Activated naive CD4-positive, alpha-beta T cell treated with anti-CD3 and anti-CD28 coated beads for 36 hours (primary cell): ENCODE measurements at regions not wholly inside any gene's neighbourhood (a gene's known extent, or its start where the extent isn't known, plus 50 kb on each side); places are given as distances from the start of the nearest gene placed in this dataset.
"Not testable (repeated sequence)": the region's sequence is repeated elsewhere in the genome, so short reads cannot be mapped to it uniquely, and the experiment has no call there.

Source experiments
- CTCF ChIA-PET: fragments of 350-600 bp; sonication (Branson Sonifier 250); formaldehyde crosslinking; loops from one replicate; lab custom pipeline; 2021; ENCODE audit warnings: antibody characterized with exemption; lab: Charles Lee
- DNase-seq: peaks from one replicate; pipeline ENCODE4 v3.0.0-alpha.2; 2020
- H3K27ac Mint-ChIP-seq: one replicate; pipeline ENCODE4 v1.8.0; 2021; ENCODE audit warnings: mild to moderate bottlenecking, mixed read lengths
- H3K27me3 Mint-ChIP-seq: one replicate; pipeline ENCODE4 v1.8.0; 2021; ENCODE audit warnings: low read depth, mixed read lengths
- H3K36me3 Mint-ChIP-seq: one replicate; pipeline ENCODE4 v1.8.0; 2021; ENCODE audit warnings: low read depth, mixed read lengths
- H3K4me1 Mint-ChIP-seq: one replicate; pipeline ENCODE4 v1.8.0; 2021; ENCODE audit warnings: low read depth, mixed read lengths
- H3K4me3 Mint-ChIP-seq: one replicate; pipeline ENCODE4 v1.8.0; 2021; ENCODE audit warnings: mild to moderate bottlenecking, moderate library complexity, mixed read lengths
- H3K9me3 Mint-ChIP-seq: one replicate; pipeline ENCODE4 v1.8.0; 2021; ENCODE audit warnings: mixed read lengths
- intact Hi-C: fragments of 100-400 bp; cut with micrococcal nuclease; formaldehyde crosslinking; loops from one replicate; pipeline ENCODE4 v1.15.1; 2023

DNA sequence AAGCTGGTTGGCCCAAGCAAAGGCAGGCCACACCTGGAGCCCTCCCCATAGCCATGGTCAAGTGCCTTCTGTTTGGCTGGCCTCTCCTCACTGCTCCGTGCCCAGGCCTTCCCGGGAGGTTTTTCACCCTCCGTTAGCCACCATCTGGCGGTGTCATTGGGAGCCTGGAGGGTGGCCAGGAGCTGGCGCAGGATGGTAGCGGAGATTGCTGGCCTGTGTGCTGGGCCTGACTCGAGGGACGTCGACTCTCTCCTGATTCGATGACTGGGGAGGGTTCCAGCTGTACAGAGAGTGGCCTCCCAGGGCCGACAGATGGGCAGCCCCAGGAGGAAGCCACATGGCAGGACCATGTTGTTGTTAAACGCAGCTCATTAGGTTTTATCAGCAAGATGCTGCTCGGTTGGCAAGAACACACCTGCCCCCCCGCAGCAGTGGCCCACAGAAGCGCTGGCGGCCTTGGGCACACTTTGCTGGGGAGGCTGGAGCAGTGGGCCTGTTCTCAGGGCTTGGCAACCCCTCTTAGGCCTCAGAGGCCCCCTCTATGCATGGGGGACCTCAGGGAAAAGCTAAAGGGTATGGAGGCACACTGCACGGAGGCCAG lies 64.0 kb upstream of the CACUL1 start:
- H3K9me3 Mint-ChIP-seq: no peaks in the 10 kb centered on the region
- CTCF ChIA-PET: no interaction called here
- intact Hi-C loops: no loop called here
- H3K27me3 Mint-ChIP-seq: no peaks in the 10 kb centered on the region
- H3K36me3 Mint-ChIP-seq: no peaks in the 10 kb centered on the region
- H3K4me3 Mint-ChIP-seq: no peak overlapping the region
- no peak for DNase-seq
- H3K27ac Mint-ChIP-seq: no peak overlapping the region
- H3K4me1 Mint-ChIP-seq: no peaks in the 10 kb centered on the region

- CTCF ChIA-PET: interaction anchor here (0.9 kb wide), 2 partner anchors 10 to 184 kb away, joined by 3 to 5 read pairs; no protein-coding TSS in a partner anchor
- no peak for DNase-seq
- Mint-ChIP-seq H3K4me3 (no peak overlapping the region), H3K27me3 (no peaks in the 10 kb centered on the region), H3K9me3 (no peaks in the 10 kb centered on the region), H3K36me3 (no peaks in the 10 kb centered on the region), H3K27ac (no peak overlapping the region), H3K4me1 (no peaks in the 10 kb centered on the region)
- intact Hi-C loops: no loop called here
These were observed 65.8 kb upstream of the CACUL1 start for GRCh38 chr10:118820326-118821116.

DNA sequence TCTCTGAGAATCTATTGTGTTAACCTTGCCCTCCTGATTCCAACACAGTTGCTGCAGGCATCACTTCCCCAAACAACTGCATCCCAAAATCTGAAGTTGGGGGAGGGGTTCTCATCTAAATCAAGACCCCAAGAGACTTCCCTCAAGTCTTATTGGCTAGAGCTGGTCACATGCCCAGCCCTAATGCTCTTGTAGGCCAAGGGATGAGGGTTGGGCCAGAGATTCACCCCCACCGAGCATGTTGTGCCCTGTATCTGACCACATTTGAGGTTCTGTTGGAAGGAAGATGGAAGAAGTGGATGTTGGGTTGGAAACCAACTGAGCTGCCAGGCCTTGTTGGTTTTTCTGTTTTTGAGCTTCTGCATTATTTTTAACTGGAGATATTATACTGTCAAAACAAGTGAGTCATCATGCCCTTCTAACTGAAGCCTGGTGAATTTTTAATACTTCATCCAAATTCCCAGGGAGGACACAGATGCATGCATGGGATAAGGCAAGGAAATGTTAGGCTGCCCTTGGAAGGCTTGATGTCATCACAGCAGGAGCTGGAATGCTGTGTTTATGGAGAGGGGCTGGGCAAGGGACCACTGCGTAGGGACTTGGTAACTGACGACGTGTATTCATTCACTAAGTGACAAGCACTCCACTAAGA lies 68.6 kb upstream of the CACUL1 start:
- intact Hi-C loops: no loop called here
- Mint-ChIP-seq H3K27ac (no peak overlapping the region), H3K4me1 (no peaks in the 10 kb centered on the region), H3K27me3 (no peaks in the 10 kb centered on the region), H3K9me3 (no peaks in the 10 kb centered on the region), H3K4me3 (no peak overlapping the region), H3K36me3 (no peaks in the 10 kb centered on the region)
- no peak for DNase-seq
- CTCF ChIA-PET: no interaction called here

- CTCF ChIA-PET: interaction anchor here (0.6 to 1.2 kb wide), 4 partner anchors 11 to 148 kb away, joined by 3 read pairs; no protein-coding TSS in a partner anchor
- no peaks in the 10 kb centered on the region for H3K9me3 Mint-ChIP-seq
- DNase-seq: no peak
- no peaks in the 10 kb centered on the region for H3K27me3 Mint-ChIP-seq
- H3K27ac Mint-ChIP-seq: no peak overlapping the region
- peaks cover 1% of the 10 kb centered on the region for H3K4me1 Mint-ChIP-seq
- intact Hi-C loops: no loop called here
- no peak overlapping the region for H3K4me3 Mint-ChIP-seq
- H3K36me3 Mint-ChIP-seq: no peaks in the 10 kb centered on the region
These were observed 72.3 kb upstream of the CACUL1 start for GRCh38 chr10:118827053-118827452.

- Mint-ChIP-seq H3K4me3 (no peak overlapping the region), H3K9me3 (no peaks in the 10 kb centered on the region), H3K4me1 (peaks cover 6% of the 10 kb centered on the region), H3K36me3 (no peaks in the 10 kb centered on the region), H3K27ac (no peak overlapping the region), H3K27me3 (no peaks in the 10 kb centered on the region)
- peak; percentile 25 for DNase-seq
- CTCF ChIA-PET: interaction anchor here (0.9 to 1.2 kb wide), 2 partner anchors 22 to 147 kb away, joined by 3 read pairs; no protein-coding TSS in a partner anchor
- intact Hi-C loops: no loop called here
These were observed 72.8 kb upstream of the CACUL1 start for GRCh38 chr10:118827466-118828155.

- CTCF ChIA-PET: interaction anchor here (1.1 kb wide), 1 partner anchor 264 kb away, joined by 3 read pairs; no protein-coding TSS in a partner anchor
- no peak overlapping the region for H3K4me3 Mint-ChIP-seq
- H3K27me3 Mint-ChIP-seq: no peaks in the 10 kb centered on the region
- peak; percentile 22 for DNase-seq
- peaks cover 6% of the 10 kb centered on the region for H3K4me1 Mint-ChIP-seq
- intact Hi-C loops: loop anchor here (5.0 kb wide), 1 partner anchor 100 kb away; no protein-coding TSS in a partner anchor
- no peaks in the 10 kb centered on the region for H3K36me3 Mint-ChIP-seq
- no peaks in the 10 kb centered on the region for H3K9me3 Mint-ChIP-seq
- no peak overlapping the region for H3K27ac Mint-ChIP-seq
These were observed 77.5 kb upstream of the CACUL1 start for GRCh38 chr10:118832241-118832651.

GRCh38 chr10:118834370-118834769 lies 79.6 kb upstream of the CACUL1 start:
- intact Hi-C loops: loop anchor here (5.0 kb wide), 1 partner anchor 102 kb away; no protein-coding TSS in a partner anchor
- H3K27me3 Mint-ChIP-seq, CTCF ChIA-PET, H3K4me1 Mint-ChIP-seq, H3K27ac Mint-ChIP-seq, DNase-seq, H3K4me3 Mint-ChIP-seq, H3K36me3 Mint-ChIP-seq, H3K9me3 Mint-ChIP-seq: not testable (repeated sequence)

GRCh38 chr10:118835682-118836326 lies 81.0 kb upstream of the CACUL1 start:
- Mint-ChIP-seq H3K9me3 (peaks cover 3% of the 10 kb centered on the region), H3K27ac (no peak overlapping the region), H3K27me3 (no peaks in the 10 kb centered on the region), H3K4me3 (no peak overlapping the region), H3K4me1 (peaks cover 20% of the 10 kb centered on the region), H3K36me3 (no peaks in the 10 kb centered on the region)
- DNase-seq: no peak
- CTCF ChIA-PET: no interaction called here
- intact Hi-C loops: no loop called here

DNA sequence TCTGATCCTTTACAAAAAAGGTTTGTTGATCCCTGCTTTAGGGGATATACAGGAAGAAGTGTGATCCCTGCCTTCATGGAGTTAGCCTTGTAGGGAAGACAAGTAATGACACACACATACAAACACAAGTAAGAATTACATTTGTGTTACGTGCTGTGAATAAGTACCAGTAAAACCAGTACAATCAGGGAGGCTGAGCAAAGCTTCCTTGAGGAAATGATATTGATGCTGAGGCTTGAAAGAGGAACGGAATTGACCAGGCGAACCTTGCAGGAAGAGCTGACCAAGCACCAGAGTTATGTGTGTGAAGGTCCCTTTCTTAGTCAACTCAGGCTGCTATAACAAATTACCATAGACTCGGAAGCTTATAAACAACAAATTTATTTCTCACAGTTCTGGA lies 83.6 kb upstream of the CACUL1 start:
- CTCF ChIA-PET: interaction anchor here (1.2 kb wide), 1 partner anchor 12 kb away, joined by 5 read pairs; no protein-coding TSS in a partner anchor
- no peak for DNase-seq

GRCh38 chr10:118839348-118839747 lies 84.6 kb upstream of the CACUL1 start:
- no peak overlapping the region for H3K4me3 Mint-ChIP-seq
- H3K9me3 Mint-ChIP-seq: peaks cover 3% of the 10 kb centered on the region
- H3K27ac Mint-ChIP-seq: no peak overlapping the region

More for the DNA sequence above, 83.6 kb upstream of the CACUL1 start:
- H3K9me3 Mint-ChIP-seq: peaks cover 3% of the 10 kb centered on the region
- no peaks in the 10 kb centered on the region for H3K27me3 Mint-ChIP-seq
- intact Hi-C loops: no loop called here
- no peaks in the 10 kb centered on the region for H3K36me3 Mint-ChIP-seq
- peaks cover 14% of the 10 kb centered on the region for H3K4me1 Mint-ChIP-seq
- no peak overlapping the region for H3K4me3 Mint-ChIP-seq
- no peak overlapping the region for H3K27ac Mint-ChIP-seq

DNA sequence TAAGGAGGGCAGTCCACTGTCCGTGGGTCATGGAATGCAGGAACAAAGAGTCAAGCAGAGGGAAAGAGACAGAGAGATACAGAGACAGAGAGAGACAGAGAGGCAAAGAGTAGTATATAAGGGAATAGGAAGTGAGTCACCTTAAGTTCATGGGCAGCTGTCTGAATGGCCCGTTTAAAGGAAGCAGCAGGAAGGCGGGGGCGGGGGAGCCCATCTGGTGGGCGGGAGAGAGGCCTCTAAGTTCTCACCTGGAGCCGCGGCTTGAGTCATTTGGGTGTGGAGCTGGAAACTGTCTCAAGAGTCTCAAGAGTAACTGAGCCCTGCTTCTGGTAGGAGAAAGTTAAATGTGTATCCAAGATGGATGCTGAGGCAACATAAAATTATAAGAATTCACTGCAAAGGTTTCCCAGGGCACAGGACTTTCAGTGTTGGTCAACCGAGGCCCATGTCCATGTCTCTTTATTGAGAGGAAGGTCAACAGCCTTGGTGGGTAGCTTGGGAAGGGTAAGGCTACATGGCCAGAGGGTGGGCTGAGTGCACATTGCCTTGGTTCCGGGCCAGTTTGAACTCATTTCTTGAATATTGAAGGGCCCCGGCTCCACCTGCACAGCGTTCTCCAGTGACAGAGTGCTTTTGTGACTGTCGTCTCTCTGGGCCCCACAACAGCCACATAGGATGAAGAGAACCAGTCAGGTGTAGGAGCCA lies 85.5 kb upstream of the CACUL1 start:
- Mint-ChIP-seq H3K4me1 (peaks cover 14% of the 10 kb centered on the region), H3K36me3 (no peaks in the 10 kb centered on the region), H3K9me3 (peaks cover 3% of the 10 kb centered on the region), H3K27me3 (no peaks in the 10 kb centered on the region), H3K4me3 (peak overlapping the region; percentile 23), H3K27ac (peak overlapping the region; percentile 69)
- DNase-seq: peak; percentile 92
- intact Hi-C loops: loop anchor here (1.0 kb wide), 2 partner anchors 85 to 292 kb away; no protein-coding TSS in a partner anchor
- CTCF ChIA-PET: interaction anchor here (0.6 to 1.2 kb wide), 2 partner anchors 10 to 148 kb away, joined by 4 read pairs; no protein-coding TSS in a partner anchor

More at GRCh38 chr10:118839348-118839747, 84.6 kb upstream of the CACUL1 start:
- CTCF ChIA-PET: interaction anchor here (1.2 kb wide), 2 partner anchors 11 kb away, joined by 4 to 5 read pairs; no protein-coding TSS in a partner anchor
- Mint-ChIP-seq H3K4me1 (peaks cover 14% of the 10 kb centered on the region), H3K27me3 (no peaks in the 10 kb centered on the region), H3K36me3 (no peaks in the 10 kb centered on the region)
- intact Hi-C loops: no loop called here
- no peak for DNase-seq
